Psoas muscle (tissue), 7 donors: ENCODE measurements at regions not wholly inside any gene's neighbourhood (a gene's known extent, or its start where the extent isn't known, plus 50 kb on each side); places are given as distances from the start of the nearest gene placed in this dataset.

Source experiments
- ATAC-seq, 4 donors: fragments of 200-7000 bp; cut with Tn5 transposase; one replicate each; pipeline ENCODE4 v1.9.1; 2020; ENCODE audit warnings: moderate library complexity in 3 of 4, mild to moderate bottlenecking in 2 of 4
- DNase-seq, 2 donors: peaks; one replicate each; pipeline ENCODE4 v3.0.0-alpha.2; 2020
- H3K27ac ChIP-seq: fragments of 200-600 bp; one replicate; pipeline ENCODE4 v1.8.0; 2022
- H3K27me3 ChIP-seq, 3 donors: fragments of 200-600 bp in 1 of 3; one replicate each; pipeline versions ENCODE4 v1.6.1 to v1.8.0; 2013 to 2022; ENCODE audit warnings: low read length in 2 of 3, mild to moderate bottlenecking in 2 of 3, moderate library complexity in 1 of 3; ENCODE audit not compliant: insufficient read depth in 3 of 3
- H3K36me3 ChIP-seq, 2 donors: fragments of 200-600 bp in 1 of 2; one replicate each; pipeline versions ENCODE4 v1.6.1 to v1.8.0; 2013 to 2022; ENCODE audit warnings: low read depth in 1 of 2, mild to moderate bottlenecking in 1 of 2, moderate library complexity in 1 of 2; ENCODE audit not compliant: insufficient read depth in 1 of 2
- H3K4me1 ChIP-seq: fragments of 200-600 bp; one replicate; pipeline ENCODE4 v1.8.0; 2022
- H3K4me3 ChIP-seq: fragments of 200-600 bp; one replicate; pipeline ENCODE4 v1.8.0; 2022; ENCODE audit warnings: mild to moderate bottlenecking
- H3K9me3 ChIP-seq: fragments of 200-600 bp; one replicate; pipeline ENCODE4 v1.8.0; 2022
- CTCF ChIP-seq: fragments of 200-600 bp; IDR thresholded peaks from one replicate; pipeline ENCODE4 v1.8.0; 2022; ENCODE audit warnings: antibody characterized with exemption
- WGBS, 3 donors: extraction: QIAGEN DNeasy Blood & Tissue Kit; methylation state at CpG; one replicate each; pipeline versions ENCODE4 v1.1.6 to v1.1.7; 2013; 5-methylcytosine and 5-hydroxymethylcytosine counted together
- intact Hi-C, 2 donors: fragments of 100-400 bp; cut with DNase I; formaldehyde crosslinking; loops; one replicate each; pipeline versions ENCODE4 v1.11.0 to v1.14.2; 2022
- donor health status: healthy with polysubstance abuse.
- donor health status: DM: no; HTN: no; CAD: no; lungs with moderate emphysema.
- donor health status: Bipolar disorder and iron deficiency.
- donor health status: healthy.
- donor health status: DM: yes; HTN: yes; CAD: no.
- donor health status: DM: no; HTN: no; CAD: no.
- donor health status: DM: yes; HTN: yes; CAD: no.

GRCh38 chr15:47568030-47568429 lies 149.3 kb upstream of the SEMA6D start:
- Histone ChIP-seq H3K4me3 (no peak overlapping the region), H3K9me3 (no peaks in the 10 kb centered on the region), H3K27me3 (no peaks in the 10 kb centered on the region), H3K4me1 (no peaks in the 10 kb centered on the region), H3K27ac (no peak overlapping the region), H3K36me3 (no peaks in the 10 kb centered on the region)
- DNase-seq = no peak
- intact Hi-C loops = no loop called here
- no peak for TF ChIP-seq CTCF
- ATAC-seq = no peak
- WGBS, 3 donors = 93 to 97% (median 93%) methylated on average over 2 of the region's 2 CpGs

- H3K4me3 ChIP-seq = no peak overlapping the region
- no peak overlapping the region for H3K27ac ChIP-seq
- intact Hi-C loops = no loop called here
- no peaks in the 10 kb centered on the region for H3K9me3 ChIP-seq
- no peak for TF ChIP-seq CTCF
- no peaks in the 10 kb centered on the region for H3K4me1 ChIP-seq
- DNase-seq (no peak), ATAC-seq (no peak)
- no peaks in the 10 kb centered on the region for H3K27me3 ChIP-seq
- 96 to 98% (median 96%) methylated on average over 4 of the region's 4 CpGs for WGBS, 3 donors
- no peaks in the 10 kb centered on the region for H3K36me3 ChIP-seq
Measured at GRCh38 chr15:47570044-47570443, 147.3 kb upstream of the SEMA6D start.

GRCh38 chr15:47570451-47570850 lies 146.9 kb upstream of the SEMA6D start:
- no peaks in the 10 kb centered on the region for H3K4me1 ChIP-seq
- H3K27me3 ChIP-seq = no peaks in the 10 kb centered on the region
- no peak for TF ChIP-seq CTCF
- intact Hi-C loops = no loop called here
- DNase-seq (no peak), ATAC-seq (no peak)
- H3K36me3 ChIP-seq = no peaks in the 10 kb centered on the region
- H3K4me3 ChIP-seq = no peak overlapping the region
- no peak overlapping the region for H3K27ac ChIP-seq
- WGBS, 3 donors = 64 to 70% (median 68%) methylated on average over 4 of the region's 4 CpGs
- H3K9me3 ChIP-seq = no peaks in the 10 kb centered on the region

- no peak for TF ChIP-seq CTCF
- H3K36me3 ChIP-seq = no peaks in the 10 kb centered on the region
- H3K27ac ChIP-seq = no peak overlapping the region
- H3K9me3 ChIP-seq = no peaks in the 10 kb centered on the region
- H3K4me1 ChIP-seq = no peaks in the 10 kb centered on the region
- H3K4me3 ChIP-seq = no peak overlapping the region
- intact Hi-C loops = no loop called here
- DNase-seq (no peak), ATAC-seq (no peak)
- 52 to 55% (median 54%) methylated on average over 4 of the region's 4 CpGs for WGBS, 3 donors
- no peaks in the 10 kb centered on the region for H3K27me3 ChIP-seq
Measured at GRCh38 chr15:47570881-47571640, 146.2 kb upstream of the SEMA6D start.

- Histone ChIP-seq H3K36me3 (no peaks in the 10 kb centered on the region), H3K4me1 (no peaks in the 10 kb centered on the region), H3K9me3 (no peaks in the 10 kb centered on the region), H3K27me3 (no peaks in the 10 kb centered on the region), H3K4me3 (no peak overlapping the region), H3K27ac (no peak overlapping the region)
- intact Hi-C loops = no loop called here
- ATAC-seq (no peak), DNase-seq (no peak)
- TF ChIP-seq CTCF = no peak
Measured at GRCh38 chr15:47573673-47574072, 143.6 kb upstream of the SEMA6D start.
